IMR-90 (cell line): ENCODE measurements at regions not wholly inside any gene's neighbourhood (a gene's known extent, or its start where the extent isn't known, plus 50 kb on each side); places are given as distances from the start of the nearest gene placed in this dataset.

Experiments
- ATAC-seq: fragments of 200-7000 bp; cut with Tn5 transposase; 2 replicates; pipeline ENCODE4 v1.9.1; 2020; ENCODE audit warnings: low read depth, mild to moderate bottlenecking, moderate library complexity
- BruUV-seq: library from RNA; stranded (reverse); fragments of 400-500 nt; replicated peaks from 2 replicates; lab custom pipeline; 2021; lab: Mats Ljungman, UMichigan
- CTCF ChIA-PET: fragments of 300-600 bp; formaldehyde crosslinking; extraction: SDS; loops from one replicate; lab custom pipeline; 2021; ENCODE audit warnings: antibody characterized with exemption; lab: Yijun Ruan, JAX
- POLR2A ChIA-PET: fragments of 300-600 bp; sonication (Branson Sonifier 250); formaldehyde crosslinking; loops from one replicate; lab custom pipeline; 2022; ENCODE audit warnings: antibody characterized with exemption; ENCODE audit not compliant: unreplicated experiment; lab: Charles Lee
- DNase-seq: peaks from one replicate; pipeline ENCODE4 v3.0.0; 2013
- H2AFZ ChIP-seq: replicated peaks from 2 replicates; pipeline ENCODE3; 2013; ENCODE audit warnings: low read length, mild to moderate bottlenecking; ENCODE audit not compliant: poor library complexity
- H2AK5ac ChIP-seq: 2 replicates; pipeline ENCODE4 v1.6.1; 2013; ENCODE audit warnings: low read depth, low read length, inconsistent platforms
- H2AK9ac ChIP-seq: replicated peaks from 2 replicates; pipeline ENCODE3; 2013; ENCODE audit warnings: mild to moderate bottlenecking, low read depth, low read length, moderate library complexity; ENCODE audit not compliant: poor library complexity
- H2BK120ac ChIP-seq: 2 replicates; pipeline ENCODE4 v1.6.1; 2013; ENCODE audit warnings: low read depth, low read length, inconsistent platforms
- H2BK15ac ChIP-seq: 3 replicates; pipeline ENCODE4 v1.6.1; 2013; ENCODE audit warnings: low read depth, low read length, inconsistent platforms
- H2BK20ac ChIP-seq: 2 replicates; pipeline ENCODE4 v1.6.1; 2013; ENCODE audit warnings: low read depth, mild to moderate bottlenecking, inconsistent platforms, low read length, moderate library complexity
- H2BK5ac ChIP-seq: 2 replicates; pipeline ENCODE4 v1.6.1; 2013; ENCODE audit warnings: mild to moderate bottlenecking, low read depth, low read length, inconsistent platforms; ENCODE audit not compliant: poor library complexity, severe bottlenecking
- H3K14ac ChIP-seq: replicated peaks from 2 replicates; pipeline ENCODE4 v1.6.1; 2013; ENCODE audit warnings: low read depth, low read length, inconsistent platforms
- H3K18ac ChIP-seq: 2 replicates; pipeline ENCODE4 v1.6.1; 2013; ENCODE audit warnings: low read depth, low read length, control low read depth
- H3K23ac ChIP-seq: 2 replicates; pipeline ENCODE4 v1.6.1; 2013; ENCODE audit warnings: low read depth, low read length, inconsistent platforms
- H3K27ac ChIP-seq: 2 replicates; pipeline ENCODE4 v1.5.1; 2013; ENCODE audit warnings: mild to moderate bottlenecking, control low read depth, low read length; ENCODE audit not compliant: insufficient read depth
- H3K27me3 ChIP-seq: 2 replicates; pipeline ENCODE4 v1.6.1; 2013; ENCODE audit warnings: low read length; ENCODE audit not compliant: control insufficient read depth, insufficient read depth
- H3K36me3 ChIP-seq: 2 replicates; pipeline ENCODE4 v1.6.1; 2013; ENCODE audit warnings: low read length, mixed read lengths; ENCODE audit not compliant: control insufficient read depth, insufficient read depth
- H3K4ac ChIP-seq: 2 replicates; pipeline ENCODE4 v1.6.1; 2013; ENCODE audit warnings: low read depth, low read length, inconsistent platforms
- H3K4me1 ChIP-seq: 2 replicates; pipeline ENCODE4 v1.6.1; 2013; ENCODE audit warnings: low read length, mixed read lengths; ENCODE audit not compliant: control insufficient read depth, insufficient read depth
- H3K4me2 ChIP-seq: 2 replicates; pipeline ENCODE4 v1.6.1; 2013; ENCODE audit warnings: low read depth, mild to moderate bottlenecking, control low read depth, low read length, moderate library complexity
- H3K4me3 ChIP-seq: 2 replicates; pipeline ENCODE4 v1.5.1; 2013; ENCODE audit warnings: low read depth, mild to moderate bottlenecking, control low read depth, low read length, moderate library complexity; ENCODE audit not compliant: insufficient read depth
- H3K56ac ChIP-seq: 2 replicates; pipeline ENCODE4 v1.6.1; 2013; ENCODE audit warnings: low read length, inconsistent platforms; ENCODE audit not compliant: insufficient read depth; ENCODE audit errors: extremely low read depth
- H3K79me1 ChIP-seq, 2 experiments: 2 replicates each; pipeline ENCODE4 v1.6.1; 2013; ENCODE audit warnings: low read length in 2 of 2, inconsistent platforms in 1 of 2, low read depth in 1 of 2
- H3K9ac ChIP-seq: 2 replicates; pipeline ENCODE4 v1.6.1; 2013; ENCODE audit warnings: low read depth, low read length, control low read depth
- H3K9me1 ChIP-seq: 2 replicates; pipeline ENCODE4 v1.6.1; 2013; ENCODE audit warnings: low read length, inconsistent platforms; ENCODE audit not compliant: insufficient read depth
- H3K9me3 ChIP-seq: 2 replicates; pipeline ENCODE4 v1.6.1; 2013; ENCODE audit warnings: low read length; ENCODE audit not compliant: control insufficient read depth, insufficient read depth
- H4K20me1 ChIP-seq: 2 replicates; pipeline ENCODE4 v1.6.1; 2013; ENCODE audit warnings: low read length, inconsistent platforms; ENCODE audit not compliant: insufficient read depth
- H4K5ac ChIP-seq: 2 replicates; pipeline ENCODE4 v1.6.1; 2013; ENCODE audit warnings: mild to moderate bottlenecking, low read depth, low read length, control low read depth
- H4K8ac ChIP-seq, 2 experiments: 2 replicates each; pipeline ENCODE4 v1.6.1; 2013; ENCODE audit warnings: low read depth in 2 of 2, low read length in 2 of 2, control low read depth in 1 of 2, inconsistent platforms in 1 of 2
- H4K91ac ChIP-seq: 2 replicates; pipeline ENCODE4 v1.6.1; 2013; ENCODE audit warnings: low read depth, low read length, inconsistent platforms; ENCODE audit not compliant: insufficient read depth
- BHLHE40 ChIP-seq: fragments of 150-350 bp; IDR thresholded peaks from 2 replicates; pipeline ENCODE4 v1.6.1; 2016; ENCODE audit warnings: mild to moderate bottlenecking, low read depth, low read length
- MAZ ChIP-seq: IDR thresholded peaks from 2 replicates; pipeline ENCODE4 v1.6.1; 2012; ENCODE audit warnings: low read depth, mild to moderate bottlenecking, low read length, improper control_type of control experiment, moderate library complexity, borderline replicate concordance
- NFE2L2 ChIP-seq: fragments of 150-350 bp; IDR thresholded peaks from 2 replicates; pipeline ENCODE4 v1.6.1; 2016; ENCODE audit warnings: low read depth, mild to moderate bottlenecking, low read length
- POLR2A ChIP-seq: IDR thresholded peaks from 2 replicates; pipeline ENCODE4 v1.6.1; 2012; ENCODE audit warnings: mild to moderate bottlenecking, low read depth, low read length
- RFX5 ChIP-seq: IDR thresholded peaks from 2 replicates; pipeline ENCODE4 v1.8.0; 2012; ENCODE audit warnings: low read depth, mild to moderate bottlenecking, low read length, moderate library complexity
- WGBS, 2 experiments: methylation state at CpG; one replicate each; pipeline versions ENCODE4 v1.1.5 to v1.1.7; 2013; ENCODE audit warnings: missing lambda C conversion rate in 2 of 2; ENCODE audit not compliant: insufficient read length in 1 of 2; ENCODE audit errors: extremely low coverage in 2 of 2; 5-methylcytosine and 5-hydroxymethylcytosine counted together
- dilution Hi-C: fragments of 300-500 bp; cut with HindIII; formaldehyde crosslinking; loops from one replicate; pipeline ENCODE4 v1.14.3; 2018; ENCODE audit warnings: low sequenced_read_pairs; ENCODE audit not compliant: unreplicated experiment
- in situ Hi-C: fragments of 300-500 bp; cut with MboI; formaldehyde crosslinking; loops from 3 replicates; pipeline ENCODE4 v1.14.3; 2019; ENCODE audit warnings: low sequenced_read_pairs, inconsistent platforms, mixed read lengths
- intact Hi-C: fragments of 100-400 bp; cut with micrococcal nuclease; formaldehyde crosslinking; loops from 2 replicates; pipeline ENCODE4 v1.10.0; 2022

GRCh38 chr7:24441314-24442027 lies 131.8 kb upstream of the PALS2 start:
- POLR2A ChIA-PET: no interaction called here
- no peak overlapping the region for H2BK5ac ChIP-seq
- H3K36me3 ChIP-seq: no peaks in the 10 kb centered on the region
- H3K14ac ChIP-seq: no peak overlapping the region
- ATAC-seq (no peak), DNase-seq (no peak)
- H2AFZ ChIP-seq: no peak overlapping the region
- no peak overlapping the region for H3K4me3 ChIP-seq
- no peak overlapping the region for H3K4ac ChIP-seq
- H2AK9ac ChIP-seq: no peak overlapping the region
- H2BK120ac ChIP-seq: no peak overlapping the region
- WGBS, 2 experiments: no CpG with 5 or more reads among the region's 7 CpGs
- no peak overlapping the region for H2BK15ac ChIP-seq
- TF ChIP-seq MAZ: no peak
- no peak for TF ChIP-seq POLR2A
- no peak for TF ChIP-seq BHLHE40
- TF ChIP-seq RFX5: no peak
- TF ChIP-seq NFE2L2: no peak
- no peaks in the 10 kb centered on the region for H3K9me3 ChIP-seq
- H3K56ac ChIP-seq: no peak overlapping the region
- H3K18ac ChIP-seq: no peak overlapping the region
- H3K27me3 ChIP-seq: no peaks in the 10 kb centered on the region
- dilution Hi-C loops (no loop called here), in situ Hi-C loops (no loop called here), intact Hi-C loops (no loop called here)
- H3K27ac ChIP-seq: no peak overlapping the region
- BruUV-seq: no TSS peak
- H3K4me2 ChIP-seq: no peak overlapping the region
- no peaks in the 10 kb centered on the region for H3K79me1 ChIP-seq
- no peaks in the 10 kb centered on the region for H3K9me1 ChIP-seq
- CTCF ChIA-PET: interaction anchor here (1.0 kb wide), 1 partner anchor 12 kb away, joined by 3 read pairs; no protein-coding TSS in a partner anchor
- no peak overlapping the region for H4K5ac ChIP-seq
- H4K8ac ChIP-seq: no peak overlapping the region
- no peaks in the 10 kb centered on the region for H3K4me1 ChIP-seq
- H4K91ac ChIP-seq: no peak overlapping the region
- H2BK20ac ChIP-seq: no peak overlapping the region
- no peak overlapping the region for H2AK5ac ChIP-seq
- no peak overlapping the region for H3K23ac ChIP-seq
- H4K20me1 ChIP-seq: no peaks in the 10 kb centered on the region
- no peak overlapping the region for H3K9ac ChIP-seq
